ENCODE measurements at regions not wholly inside any gene's neighbourhood (a gene's known extent, or its start where the extent isn't known, plus 50 kb on each side); places are given as distances from the start of the nearest gene placed in this dataset.
"Not testable (repeated sequence)": the region's sequence is repeated elsewhere in the genome, so short reads cannot be mapped to it uniquely, and the experiment has no call there.

DNA sequence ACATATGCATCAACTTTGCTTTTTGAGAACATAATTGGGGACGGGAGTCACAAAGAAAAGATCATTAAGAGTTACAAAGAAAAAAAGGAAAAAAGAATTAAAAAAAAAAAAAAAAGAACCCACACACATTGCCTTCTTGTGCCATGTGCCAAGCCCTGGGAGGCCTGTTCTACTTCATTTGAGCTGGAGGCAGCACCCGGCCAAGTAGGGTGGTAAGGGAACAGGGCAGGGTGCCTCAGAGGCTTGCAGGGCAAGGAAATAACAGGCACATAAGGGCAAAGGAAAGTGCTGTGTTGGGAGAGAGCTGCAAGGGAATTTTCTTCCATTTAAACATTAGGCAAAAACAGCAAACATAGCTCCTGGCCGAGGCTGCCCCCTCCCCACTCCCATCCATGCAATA, 418.0 kb downstream of the TMEM182 start:
- Histone ChIP-seq H3K4me1 (no peaks in the 10 kb centered on the region), H3K9me3 (no peaks in the 10 kb centered on the region), H3K27me3 (no peaks in the 10 kb centered on the region), H3K4me3 (no peak overlapping the region), H3K36me3 (no peaks in the 10 kb centered on the region), H3K27ac (no peak overlapping the region)
- intact Hi-C loops (cut with DNase I; ENCODE audit: low total_unique reads) (no loop called here), in situ Hi-C loops (cut with MboI; ENCODE audit: low pct_ligation_motif_present in 1 of 4, low pct_unique_long_range_greater_than_20kb in 1 of 4, low sequenced_read_pairs in 3 of 4) (no loop called here)
- no peak for DNase-seq
- 54 to 64% methylated on average over 2 to 3 of the region's 3 CpGs for WGBS, 2 donors (ENCODE audit: low coverage in 1 of 2)
- no peak for TF ChIP-seq CTCF (IDR thresholded peaks at IDR 0.05)
- no peak for TF ChIP-seq POLR2A (IDR thresholded peaks at IDR 0.05)
- no peak for TF ChIP-seq POLR2AphosphoS5 (IDR thresholded peaks at IDR 0.05)
- TF ChIP-seq EP300 (IDR thresholded peaks at IDR 0.05; ENCODE audit: low read depth): no peak

DNA sequence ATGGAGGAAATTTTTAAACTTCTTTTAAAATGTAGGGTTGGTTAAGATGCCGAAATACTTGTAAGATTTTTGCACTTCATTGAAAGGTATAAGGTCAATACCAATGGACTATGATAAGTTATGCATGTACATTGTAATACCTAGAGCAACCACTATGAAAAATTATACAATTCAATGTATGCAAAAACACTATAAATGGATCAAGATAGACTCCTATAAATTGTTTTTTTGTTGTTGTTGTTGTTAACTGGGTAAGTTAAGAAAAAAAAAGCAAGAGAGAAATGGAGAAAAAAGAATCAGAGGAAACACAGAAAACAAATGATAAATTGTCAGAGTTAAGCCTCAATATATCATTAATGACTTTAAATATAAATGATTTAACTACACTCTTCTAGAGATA, 421.2 kb downstream of the TMEM182 start:
- H3K27me3 ChIP-seq: no peaks in the 10 kb centered on the region
- no peaks in the 10 kb centered on the region for H3K36me3 ChIP-seq
- H3K4me1 ChIP-seq: no peaks in the 10 kb centered on the region
- no peak overlapping the region for H3K4me3 ChIP-seq
- H3K9me3 ChIP-seq: no peaks in the 10 kb centered on the region
- H3K27ac ChIP-seq: no peak overlapping the region
- intact Hi-C loops (cut with DNase I; ENCODE audit: low total_unique reads): no loop called here
- in situ Hi-C loops (cut with MboI; ENCODE audit: low pct_ligation_motif_present in 1 of 4, low pct_unique_long_range_greater_than_20kb in 1 of 4, low sequenced_read_pairs in 3 of 4): no loop called here
- 87 to 90% methylated on average over 1 of the region's 1 CpG for WGBS, 2 donors (ENCODE audit: low coverage in 1 of 2)
- TF ChIP-seq CTCF (IDR thresholded peaks at IDR 0.05) (peak in 2 of 5 experiments; percentile 10 to 13), POLR2AphosphoS5 (IDR thresholded peaks at IDR 0.05) (no peak)
- no peak for DNase-seq

- no peaks in the 10 kb centered on the region for H3K36me3 ChIP-seq
- TF ChIP-seq CTCF (IDR thresholded peaks at IDR 0.05): no peak
- no peak for TF ChIP-seq EP300 (IDR thresholded peaks at IDR 0.05; ENCODE audit: low read depth)
- no peak for TF ChIP-seq POLR2AphosphoS5 (IDR thresholded peaks at IDR 0.05)
- no peak for TF ChIP-seq POLR2A (IDR thresholded peaks at IDR 0.05)
- no peaks in the 10 kb centered on the region for H3K4me1 ChIP-seq
- in situ Hi-C loops (cut with MboI; ENCODE audit: low pct_ligation_motif_present in 1 of 4, low pct_unique_long_range_greater_than_20kb in 1 of 4, low sequenced_read_pairs in 3 of 4): no loop called here
- WGBS, 2 donors (ENCODE audit: low coverage in 1 of 2): 75 to 77% methylated on average over 3 of the region's 3 CpGs
- H3K27ac ChIP-seq: no peak overlapping the region
- H3K4me3 ChIP-seq: no peak overlapping the region
- H3K27me3 ChIP-seq: no peaks in the 10 kb centered on the region
- no peak for DNase-seq
- H3K9me3 ChIP-seq: no peaks in the 10 kb centered on the region
- intact Hi-C loops (cut with DNase I; ENCODE audit: low total_unique reads): no loop called here
Measured at GRCh38 chr2:103196802-103197201, 435.0 kb downstream of the TMEM182 start.

GRCh38 chr2:103200774-103201173, 438.9 kb downstream of the TMEM182 start:
- H3K4me1 ChIP-seq; in situ Hi-C loops (cut with MboI; ENCODE audit: low pct_ligation_motif_present in 1 of 4, low pct_unique_long_range_greater_than_20kb in 1 of 4, low sequenced_read_pairs in 3 of 4); intact Hi-C loops (cut with DNase I; ENCODE audit: low total_unique reads); H3K4me3 ChIP-seq; H3K9me3 ChIP-seq; H3K27ac ChIP-seq; DNase-seq; H3K36me3 ChIP-seq; H3K27me3 ChIP-seq: not testable (repeated sequence)
- 81% methylated on average over 4 of the region's 4 CpGs; no CpG with 5 or more reads in 1 of the 2 donors for WGBS, 2 donors (ENCODE audit: low coverage in 1 of 2)

- TF ChIP-seq EP300 (IDR thresholded peaks at IDR 0.05; ENCODE audit: low read depth): no peak
- TF ChIP-seq POLR2A (IDR thresholded peaks at IDR 0.05): no peak
- Histone ChIP-seq H3K27ac (no peak overlapping the region), H3K4me3 (no peak overlapping the region), H3K36me3 (no peaks in the 10 kb centered on the region), H3K27me3 (no peaks in the 10 kb centered on the region), H3K4me1 (peaks cover 0 to 6% (median 0%) of the 10 kb centered on the region in 4 donors), H3K9me3 (no peaks in the 10 kb centered on the region)
- in situ Hi-C loops (cut with MboI; ENCODE audit: low pct_ligation_motif_present in 1 of 4, low pct_unique_long_range_greater_than_20kb in 1 of 4, low sequenced_read_pairs in 3 of 4): no loop called here
- WGBS, 2 donors (ENCODE audit: low coverage in 1 of 2): 21 to 43% methylated on average over 1 to 3 of the region's 3 CpGs
- intact Hi-C loops (cut with DNase I; ENCODE audit: low total_unique reads): no loop called here
- no peak for DNase-seq
Measured at GRCh38 chr2:103208916-103209315, 447.1 kb downstream of the TMEM182 start.
